ENCODE measurements at regions not wholly inside any gene's neighbourhood (a gene's known extent, or its start where the extent isn't known, plus 50 kb on each side); places are given as distances from the start of the nearest gene placed in this dataset.
"Not testable (repeated sequence)": the region's sequence is repeated elsewhere in the genome, so short reads cannot be mapped to it uniquely, and the experiment has no call there.

DNA sequence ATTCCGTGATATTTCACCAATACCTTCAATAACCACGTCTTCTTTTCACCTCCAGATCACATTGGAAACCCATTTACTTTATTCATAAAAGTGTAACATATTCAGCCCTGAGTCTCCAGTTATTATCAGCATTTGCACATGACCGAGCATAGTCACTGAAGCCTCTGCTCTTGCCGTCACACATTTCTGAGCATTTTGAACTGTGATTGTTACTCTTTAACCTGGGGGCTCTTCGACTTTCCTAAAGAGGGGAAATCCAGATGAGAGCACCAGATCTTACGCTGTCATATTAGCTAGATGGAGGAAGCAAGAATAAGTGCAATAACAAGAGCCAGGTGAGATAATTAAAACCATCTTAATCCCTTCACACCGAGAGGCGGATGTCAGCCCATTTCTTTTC is 260.0 kb upstream of the NRP1 start:
- Mint-ChIP-seq H3K27ac (no peak overlapping the region), H3K9me3 (peaks cover 8 to 10% (median 8%) of the 10 kb centered on the region in 3 donors)

GRCh38 chr10:33588974-33589600 is 254.6 kb upstream of the NRP1 start:
- H3K4me3 Mint-ChIP-seq: no peak overlapping the region
- peaks cover 0 to 1% (median 0%) of the 10 kb centered on the region in 3 donors for H3K4me1 Mint-ChIP-seq
- H3K9me3 Mint-ChIP-seq: peaks cover 0 to 15% (median 3%) of the 10 kb centered on the region in 3 donors
- H3K27ac Mint-ChIP-seq: no peak overlapping the region
- no peaks in the 10 kb centered on the region for H3K36me3 Mint-ChIP-seq
- H3K27me3 Mint-ChIP-seq: no peaks in the 10 kb centered on the region

More for the DNA sequence above, 260.0 kb upstream of the NRP1 start:
- Mint-ChIP-seq H3K36me3 (no peaks in the 10 kb centered on the region), H3K4me1 (peaks cover 0 to 1% (median 0%) of the 10 kb centered on the region in 3 donors), H3K4me3 (no peak overlapping the region), H3K27me3 (no peaks in the 10 kb centered on the region)

GRCh38 chr10:33584596-33584995 is 250.1 kb upstream of the NRP1 start:
- H3K9me3 Mint-ChIP-seq: peaks cover 0 to 12% (median 3%) of the 10 kb centered on the region in 3 donors
- not testable (repeated sequence) for H3K27me3 Mint-ChIP-seq, H3K36me3 Mint-ChIP-seq, H3K4me3 Mint-ChIP-seq, H3K27ac Mint-ChIP-seq, H3K4me1 Mint-ChIP-seq

DNA sequence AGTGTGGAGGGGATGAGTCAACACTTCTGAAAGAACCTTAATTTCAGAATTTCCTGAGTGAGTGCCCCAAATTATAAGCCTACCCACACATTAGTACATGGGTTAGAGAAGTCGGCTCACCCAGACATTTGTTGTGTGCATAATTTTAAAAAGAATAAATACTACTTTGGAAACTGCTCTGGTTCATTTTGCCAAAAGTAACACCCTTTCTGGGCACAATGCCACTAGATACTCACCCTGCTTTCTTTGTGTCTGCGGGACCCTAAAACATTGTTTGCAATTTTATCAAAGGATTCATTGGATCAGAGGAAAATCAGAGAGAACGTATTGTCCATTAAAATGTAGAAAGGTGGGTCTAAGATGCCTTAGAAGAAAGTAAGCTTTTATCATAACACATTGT is 245.5 kb upstream of the NRP1 start:
- Mint-ChIP-seq H3K4me3 (no peak overlapping the region), H3K9me3 (peaks cover 0 to 9% (median 0%) of the 10 kb centered on the region in 3 donors), H3K36me3 (no peaks in the 10 kb centered on the region), H3K4me1 (no peaks in the 10 kb centered on the region), H3K27ac (no peak overlapping the region), H3K27me3 (no peaks in the 10 kb centered on the region)

DNA sequence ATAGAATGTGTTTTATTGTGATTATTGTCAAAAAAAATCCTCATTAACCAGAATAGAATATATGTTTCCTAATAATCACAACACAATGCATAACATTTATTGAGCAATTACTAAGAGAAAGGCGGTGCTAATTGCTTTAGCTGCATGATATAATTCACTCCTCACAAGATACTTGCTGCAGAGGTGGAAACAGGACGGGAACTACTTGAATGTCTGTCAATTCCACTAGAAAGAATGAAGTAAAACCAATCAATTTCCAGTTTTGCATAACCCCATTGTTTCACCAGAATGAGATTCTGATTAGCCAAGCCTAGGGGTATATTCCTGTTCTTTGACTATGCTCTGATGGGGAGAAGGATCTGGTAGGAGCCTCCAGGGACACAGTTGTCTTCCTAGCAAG is 239.1 kb upstream of the NRP1 start:
- Mint-ChIP-seq H3K27ac (no peak overlapping the region), H3K4me3 (no peak overlapping the region), H3K9me3 (peaks cover 0 to 3% (median 1%) of the 10 kb centered on the region in 3 donors), H3K36me3 (no peaks in the 10 kb centered on the region), H3K27me3 (no peaks in the 10 kb centered on the region), H3K4me1 (no peaks in the 10 kb centered on the region)

GRCh38 chr10:33571616-33572015 is 237.1 kb upstream of the NRP1 start:
- Mint-ChIP-seq H3K27ac (no peak overlapping the region), H3K4me1 (no peaks in the 10 kb centered on the region), H3K36me3 (no peaks in the 10 kb centered on the region), H3K4me3 (no peak overlapping the region), H3K27me3 (no peaks in the 10 kb centered on the region), H3K9me3 (peaks cover 0 to 1% (median 0%) of the 10 kb centered on the region in 3 donors)

- no peaks in the 10 kb centered on the region for H3K4me1 Mint-ChIP-seq
- no peak overlapping the region for H3K4me3 Mint-ChIP-seq
- no peaks in the 10 kb centered on the region for H3K27me3 Mint-ChIP-seq
- no peak overlapping the region for H3K27ac Mint-ChIP-seq
- peaks cover 0 to 1% (median 0%) of the 10 kb centered on the region in 3 donors for H3K9me3 Mint-ChIP-seq
- H3K36me3 Mint-ChIP-seq: no peaks in the 10 kb centered on the region
These were observed 236.0 kb upstream of the NRP1 start for GRCh38 chr10:33570495-33570894.

GRCh38 chr10:33569702-33570101 is 235.2 kb upstream of the NRP1 start:
- H3K27ac Mint-ChIP-seq: no peak overlapping the region
- no peaks in the 10 kb centered on the region for H3K4me1 Mint-ChIP-seq
- H3K27me3 Mint-ChIP-seq: no peaks in the 10 kb centered on the region
- peaks cover 0 to 4% (median 1%) of the 10 kb centered on the region in 3 donors for H3K9me3 Mint-ChIP-seq
- H3K4me3 Mint-ChIP-seq: no peak overlapping the region
- no peaks in the 10 kb centered on the region for H3K36me3 Mint-ChIP-seq

DNA sequence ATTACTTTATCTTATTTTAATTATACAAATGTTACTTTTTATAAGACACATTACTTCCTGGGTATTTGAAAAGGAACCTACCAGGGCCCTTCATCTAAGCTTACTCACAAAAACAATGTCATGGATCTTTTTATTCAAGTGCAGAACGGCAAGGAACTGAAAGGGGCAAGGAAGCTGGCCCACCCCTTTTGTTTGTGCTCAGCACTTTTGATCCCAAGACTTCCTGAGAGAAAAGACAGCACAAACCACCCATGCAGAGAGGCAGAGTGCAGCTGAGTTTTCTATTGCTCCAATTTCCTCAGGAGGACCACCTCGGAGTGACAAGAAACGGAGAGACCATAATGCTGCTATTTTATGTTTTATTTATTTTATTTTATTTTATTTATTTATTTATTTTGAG is 232.0 kb upstream of the NRP1 start:
- H3K27me3 Mint-ChIP-seq: no peaks in the 10 kb centered on the region

DNA sequence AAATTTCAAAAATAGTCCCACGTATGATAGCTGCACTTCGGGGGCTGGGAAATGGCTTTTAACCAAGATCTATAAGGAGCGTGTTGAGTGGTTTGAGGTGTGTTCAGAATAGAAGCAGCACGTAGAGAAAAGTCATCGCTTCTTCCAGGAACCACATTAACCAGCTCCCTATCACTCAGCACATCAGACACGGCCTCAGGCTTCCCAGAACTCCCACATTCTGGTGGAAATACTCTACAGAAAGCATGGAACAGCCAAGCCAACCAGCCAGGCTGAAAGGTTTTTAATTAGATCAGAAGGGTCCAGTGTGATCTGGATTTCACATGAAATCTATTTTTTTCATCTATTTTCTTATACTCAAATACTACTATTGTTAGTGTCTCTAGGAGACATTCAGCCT is 231.5 kb upstream of the NRP1 start:
- Mint-ChIP-seq H3K9me3 (peaks cover 1 to 9% (median 5%) of the 10 kb centered on the region in 3 donors), H3K4me1 (no peaks in the 10 kb centered on the region), H3K27me3 (no peaks in the 10 kb centered on the region), H3K36me3 (no peaks in the 10 kb centered on the region), H3K4me3 (no peak overlapping the region), H3K27ac (no peak overlapping the region)

More for the DNA sequence above, 232.0 kb upstream of the NRP1 start:
- Mint-ChIP-seq H3K27ac (no peak overlapping the region), H3K4me1 (no peaks in the 10 kb centered on the region), H3K36me3 (no peaks in the 10 kb centered on the region), H3K9me3 (peaks cover 1 to 9% (median 3%) of the 10 kb centered on the region in 3 donors), H3K4me3 (no peak overlapping the region)

DNA sequence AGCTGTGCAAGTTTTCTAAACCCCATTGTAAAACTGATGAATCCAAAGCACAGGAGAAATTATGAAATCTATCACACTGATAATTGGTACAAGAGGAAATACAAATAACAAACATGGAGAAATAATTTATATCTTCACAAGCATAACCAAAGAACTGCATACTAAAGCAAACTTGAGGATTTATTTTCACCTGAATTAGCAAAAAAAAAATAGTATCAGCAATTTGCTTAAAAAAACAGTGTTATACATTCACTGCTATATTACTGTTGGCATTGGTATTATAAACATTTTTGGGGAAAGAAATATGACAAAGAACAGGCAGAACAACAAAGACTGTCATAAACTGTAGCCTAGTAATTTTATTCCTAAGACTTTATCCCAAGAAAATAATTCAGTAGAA is 230.8 kb upstream of the NRP1 start:
- Mint-ChIP-seq H3K9me3 (peaks cover 1 to 9% (median 5%) of the 10 kb centered on the region in 3 donors), H3K27ac (no peak overlapping the region), H3K27me3 (no peaks in the 10 kb centered on the region), H3K4me1 (no peaks in the 10 kb centered on the region), H3K36me3 (no peaks in the 10 kb centered on the region), H3K4me3 (no peak overlapping the region)

DNA sequence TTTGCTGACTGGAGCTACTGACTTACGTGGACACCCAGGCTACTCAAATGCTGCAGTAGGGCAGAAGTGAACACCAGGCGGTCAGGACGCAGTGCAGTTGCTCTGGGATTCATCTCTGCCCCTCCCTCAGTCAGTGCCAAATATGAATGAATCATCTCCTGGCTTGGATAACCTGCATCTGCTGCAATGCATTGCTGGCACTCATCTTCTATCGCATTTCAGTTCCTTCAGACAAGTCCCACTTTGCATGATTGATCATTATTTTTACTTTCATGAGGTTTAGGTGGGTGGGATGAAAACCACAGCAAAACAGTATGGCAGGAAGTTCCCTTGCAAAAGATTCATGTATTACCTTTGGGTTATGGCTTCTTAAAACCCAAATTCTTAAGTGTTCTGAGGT is 224.6 kb upstream of the NRP1 start:
- H3K36me3 Mint-ChIP-seq: no peaks in the 10 kb centered on the region
- no peaks in the 10 kb centered on the region for H3K27me3 Mint-ChIP-seq
- peaks cover 0 to 4% (median 4%) of the 10 kb centered on the region in 3 donors for H3K9me3 Mint-ChIP-seq
- no peaks in the 10 kb centered on the region for H3K4me1 Mint-ChIP-seq
- no peak overlapping the region for H3K27ac Mint-ChIP-seq
- no peak overlapping the region for H3K4me3 Mint-ChIP-seq

DNA sequence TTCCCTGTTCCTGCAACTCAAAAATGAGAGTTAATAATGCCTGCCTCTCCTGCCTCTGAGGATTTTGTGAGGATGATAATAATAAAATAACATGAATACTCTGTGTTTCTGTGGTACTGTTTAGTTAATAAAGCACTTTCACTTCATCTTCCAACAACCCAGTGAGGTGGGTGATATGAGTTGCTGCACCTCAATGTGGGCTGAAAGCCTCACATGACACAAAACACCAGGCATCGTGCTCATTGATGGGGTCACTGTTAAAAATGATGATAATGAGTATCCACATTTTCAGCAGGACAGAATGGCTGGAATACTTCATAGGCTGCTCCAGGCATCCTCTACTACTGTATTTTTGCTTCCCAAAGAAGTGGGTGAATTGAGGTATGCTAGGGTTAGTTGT is 222.8 kb upstream of the NRP1 start:
- Mint-ChIP-seq H3K4me1 (no peaks in the 10 kb centered on the region), H3K27ac (no peak overlapping the region), H3K4me3 (no peak overlapping the region), H3K9me3 (peaks cover 0 to 4% (median 0%) of the 10 kb centered on the region in 3 donors), H3K36me3 (no peaks in the 10 kb centered on the region), H3K27me3 (no peaks in the 10 kb centered on the region)

DNA sequence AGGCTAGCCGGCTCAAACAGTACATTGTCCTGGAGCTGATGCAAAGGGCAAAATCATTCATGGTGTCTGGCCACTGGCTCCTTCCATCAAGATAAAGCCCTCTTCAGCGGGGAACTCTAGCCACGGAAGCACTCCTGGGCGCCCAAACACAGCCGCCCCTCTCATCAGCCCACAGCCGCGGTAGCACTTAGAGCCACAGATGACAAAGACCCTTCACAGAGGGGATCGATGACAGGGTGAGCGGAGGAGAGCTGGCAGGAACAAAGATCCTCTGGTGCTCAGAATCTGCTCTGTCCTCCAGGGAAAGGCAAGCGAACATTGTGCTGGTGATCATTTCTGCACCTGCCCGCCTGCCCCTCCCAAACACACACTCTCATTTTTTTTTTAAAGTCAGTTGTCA is 222.2 kb upstream of the NRP1 start:
- no peaks in the 10 kb centered on the region for H3K27me3 Mint-ChIP-seq
- peaks cover 0 to 4% (median 0%) of the 10 kb centered on the region in 3 donors for H3K9me3 Mint-ChIP-seq
- H3K27ac Mint-ChIP-seq: no peak overlapping the region
- H3K4me1 Mint-ChIP-seq: no peaks in the 10 kb centered on the region
- H3K36me3 Mint-ChIP-seq: no peaks in the 10 kb centered on the region
- no peak overlapping the region for H3K4me3 Mint-ChIP-seq

DNA sequence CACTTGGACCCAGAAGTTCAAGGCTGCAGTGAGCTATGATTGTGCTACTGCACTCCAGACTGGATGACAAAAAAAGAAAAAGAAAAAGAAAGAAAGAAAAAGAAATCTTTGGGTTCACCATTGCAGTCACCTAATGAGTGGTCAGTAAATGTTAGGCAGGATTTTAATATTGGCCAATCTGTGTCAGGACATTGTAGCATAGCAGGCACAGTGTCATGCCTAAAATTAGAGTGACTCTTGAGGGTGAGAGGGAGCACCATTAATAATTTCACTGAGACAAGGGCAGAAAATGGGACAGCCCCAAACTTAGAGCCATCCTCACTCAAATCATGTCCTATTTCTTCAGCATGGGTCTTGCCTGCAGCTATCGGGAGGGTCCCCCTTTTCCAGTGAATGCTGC is 221.6 kb upstream of the NRP1 start:
- Mint-ChIP-seq H3K9me3 (no peaks in the 10 kb centered on the region), H3K27ac (no peak overlapping the region), H3K4me1 (no peaks in the 10 kb centered on the region), H3K27me3 (no peaks in the 10 kb centered on the region), H3K4me3 (no peak overlapping the region), H3K36me3 (no peaks in the 10 kb centered on the region)

DNA sequence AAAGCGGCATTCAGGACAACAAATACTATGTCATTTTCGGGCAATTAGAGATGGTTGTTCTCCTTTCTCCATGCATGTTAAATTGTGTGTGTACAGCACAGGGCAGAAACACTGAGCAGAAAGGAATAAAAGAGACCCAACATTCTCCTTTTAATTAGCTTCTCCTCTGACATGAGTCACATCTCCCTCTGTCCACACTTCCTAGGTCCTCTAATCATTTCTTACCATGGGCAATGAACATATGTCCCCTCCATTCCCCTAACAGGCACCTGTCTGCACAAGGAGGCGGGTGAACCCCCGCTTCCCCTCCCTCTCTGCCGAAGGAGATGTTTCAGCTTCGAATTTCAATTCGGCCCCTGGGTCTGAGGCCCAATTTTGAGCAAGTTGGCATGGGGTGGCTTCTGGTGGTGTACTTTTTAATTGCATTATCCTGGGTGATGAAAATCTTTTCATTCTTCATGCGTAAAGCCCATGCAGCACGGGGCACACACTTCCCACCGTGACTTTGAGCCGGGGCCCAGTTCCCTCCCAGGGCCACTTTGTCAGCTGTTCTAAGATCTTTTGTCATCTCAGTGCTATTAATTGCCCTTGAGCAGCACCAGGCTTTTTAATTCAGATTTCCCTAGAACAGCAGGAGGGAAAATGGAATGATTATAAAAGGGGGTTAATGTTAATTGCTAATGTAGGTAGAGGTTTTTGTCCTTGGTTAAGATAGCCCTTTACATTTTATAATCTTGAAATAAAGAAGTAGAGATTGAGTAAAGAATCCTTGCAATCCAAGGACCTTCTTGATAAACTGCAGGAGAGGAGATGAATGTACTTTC is 219.5 kb upstream of the NRP1 start:
- Mint-ChIP-seq H3K27ac (no peak overlapping the region), H3K36me3 (no peaks in the 10 kb centered on the region), H3K4me3 (no peak overlapping the region), H3K27me3 (no peaks in the 10 kb centered on the region), H3K9me3 (no peaks in the 10 kb centered on the region), H3K4me1 (no peaks in the 10 kb centered on the region)
